RPMI7951 (cell line): ENCODE measurements at regions not wholly inside any gene's neighbourhood (a gene's known extent, or its start where the extent isn't known, plus 50 kb on each side); places are given as distances from the start of the nearest gene placed in this dataset.
"Not testable (repeated sequence)": the region's sequence is repeated elsewhere in the genome, so short reads cannot be mapped to it uniquely, and the experiment has no call there.

Experiments used
- DNase-seq: peaks from one replicate; pipeline ENCODE4 v3.0.0-alpha.2; 2012; ENCODE audit warnings: low read depth

- DNase-seq, result no peak
Observed at GRCh38 chr3:174457758-174458157, 401.4 kb upstream of the NAALADL2 start.

- no peak for DNase-seq
Observed at GRCh38 chr3:174460831-174461230, 398.3 kb upstream of the NAALADL2 start.

- DNase-seq, result no peak
Observed at GRCh38 chr3:174462916-174463315, 396.2 kb upstream of the NAALADL2 start.

- DNase-seq, result no peak
Observed at GRCh38 chr3:174465177-174465576, 394.0 kb upstream of the NAALADL2 start.

- DNase-seq, result no peak
Observed at GRCh38 chr3:174466471-174467054, 392.6 kb upstream of the NAALADL2 start.

- no peak for DNase-seq
Observed at GRCh38 chr3:174477491-174477890, 381.6 kb upstream of the NAALADL2 start.

GRCh38 chr3:174480767-174481166 is 378.4 kb upstream of the NAALADL2 start:
- no peak for DNase-seq

GRCh38 chr3:174482541-174482940 is 376.6 kb upstream of the NAALADL2 start:
- no peak for DNase-seq

GRCh38 chr3:174483254-174483653 is 375.9 kb upstream of the NAALADL2 start:
- DNase-seq, result no peak

GRCh38 chr3:174483856-174484255 is 375.3 kb upstream of the NAALADL2 start:
- not testable (repeated sequence) for DNase-seq

- DNase-seq, result no peak
Observed at GRCh38 chr3:174488527-174488926, 370.6 kb upstream of the NAALADL2 start.

- DNase-seq, result no peak
Observed at GRCh38 chr3:174495311-174495710, 363.8 kb upstream of the NAALADL2 start.

- DNase-seq, result no peak
Observed at GRCh38 chr3:174495928-174496327, 363.2 kb upstream of the NAALADL2 start.

GRCh38 chr3:174498638-174499037 is 360.5 kb upstream of the NAALADL2 start:
- DNase-seq, result no peak

- DNase-seq, result no peak
Observed at GRCh38 chr3:174505266-174505665, 353.9 kb upstream of the NAALADL2 start.

- DNase-seq, result no peak
Observed at GRCh38 chr3:174524203-174524602, 334.9 kb upstream of the NAALADL2 start.

- no peak for DNase-seq
Observed at GRCh38 chr3:174529298-174529697, 329.8 kb upstream of the NAALADL2 start.

GRCh38 chr3:174531262-174531982 is 327.7 kb upstream of the NAALADL2 start:
- no peak for DNase-seq

- no peak for DNase-seq
Observed at GRCh38 chr3:174532216-174532615, 326.9 kb upstream of the NAALADL2 start.

GRCh38 chr3:174532776-174533175 is 326.4 kb upstream of the NAALADL2 start:
- no peak for DNase-seq

GRCh38 chr3:174533286-174533685 is 325.8 kb upstream of the NAALADL2 start:
- DNase-seq, result no peak

- DNase-seq, result no peak
Observed at GRCh38 chr3:174536319-174536718, 322.8 kb upstream of the NAALADL2 start.

- no peak for DNase-seq
Observed at GRCh38 chr3:174538151-174538550, 321.0 kb upstream of the NAALADL2 start.
